Liver (tissue), 8 donors: ENCODE measurements at regions not wholly inside any gene's neighbourhood (a gene's known extent, or its start where the extent isn't known, plus 50 kb on each side); places are given as distances from the start of the nearest gene placed in this dataset.

ENCODE experiments used
- DNase-seq: peaks from one replicate; pipeline ENCODE4 v3.0.0-alpha.2; 2017; ENCODE audit warnings: low spot score
- H3K27ac ChIP-seq, 2 donors: one replicate each; pipeline ENCODE4 v1.7.0; 2013; ENCODE audit warnings: inconsistent platforms in 2 of 2, low read length in 2 of 2, control low read depth in 1 of 2, low read depth in 1 of 2, mild to moderate bottlenecking in 1 of 2
- H3K27me3 ChIP-seq, 4 donors: one replicate each; pipeline versions ENCODE4 v1.6.1 to v1.7.0; 2013; ENCODE audit warnings: low read length in 3 of 4, inconsistent platforms in 1 of 4, mild to moderate bottlenecking in 1 of 4, moderate library complexity in 1 of 4; ENCODE audit not compliant: control insufficient read depth in 4 of 4, insufficient read depth in 4 of 4
- H3K36me3 ChIP-seq, 4 donors: one replicate each; pipeline versions ENCODE4 v1.6.1 to v1.7.0; 2013; ENCODE audit warnings: low read length in 3 of 4, mild to moderate bottlenecking in 3 of 4, low read depth in 1 of 4, moderate library complexity in 1 of 4; ENCODE audit not compliant: control insufficient read depth in 4 of 4, insufficient read depth in 3 of 4
- H3K4me1 ChIP-seq, 4 donors: one replicate each; pipeline versions ENCODE4 v1.6.1 to v1.7.0; 2013; ENCODE audit warnings: low read length in 3 of 4, mild to moderate bottlenecking in 3 of 4, moderate library complexity in 1 of 4; ENCODE audit not compliant: control insufficient read depth in 4 of 4, insufficient read depth in 4 of 4
- H3K4me3 ChIP-seq, 3 donors: one replicate each; pipeline versions ENCODE4 v1.6.1 to v1.7.0; 2013; ENCODE audit warnings: low read length in 3 of 3, control low read depth in 1 of 3, low read depth in 1 of 3, mild to moderate bottlenecking in 1 of 3
- H3K9ac ChIP-seq, 2 donors: one replicate each; pipeline ENCODE4 v1.7.0; 2013; ENCODE audit warnings: low read length in 2 of 2, mild to moderate bottlenecking in 2 of 2, moderate library complexity in 2 of 2, control low read depth in 1 of 2, low read depth in 1 of 2
- H3K9me3 ChIP-seq, 4 donors: one replicate each; pipeline versions ENCODE4 v1.6.1 to v1.7.0; 2013; ENCODE audit warnings: low read length in 3 of 4; ENCODE audit not compliant: control insufficient read depth in 4 of 4
- EGR1 ChIP-seq, 2 donors: IDR thresholded peaks; 2 replicates each; pipeline ENCODE4 v1.6.1; 2016 to 2018; ENCODE audit warnings: antibody characterized with exemption in 2 of 2, low read depth in 2 of 2
- FOXA1 ChIP-seq: IDR thresholded peaks from 2 replicates; pipeline ENCODE4 v1.6.1; 2016; ENCODE audit warnings: antibody characterized with exemption
- FOXA2 ChIP-seq: IDR thresholded peaks from 2 replicates; pipeline ENCODE4 v1.6.1; 2016; ENCODE audit warnings: antibody characterized with exemption
- GABPA ChIP-seq, 2 donors: IDR thresholded peaks in 1 of 2; conservative IDR thresholded peaks in 1 of 2; 2 replicates each; pipeline ENCODE4 v1.6.1; 2016; ENCODE audit warnings: antibody characterized with exemption in 2 of 2, mild to moderate bottlenecking in 1 of 2, moderate library complexity in 1 of 2
- HNF4A ChIP-seq, 2 donors: conservative IDR thresholded peaks; 2 replicates each; pipeline ENCODE4 v1.6.1; 2016; ENCODE audit warnings: antibody characterized with exemption in 2 of 2, mild to moderate bottlenecking in 2 of 2
- HNF4G ChIP-seq: IDR thresholded peaks from 2 replicates; pipeline ENCODE4 v1.6.1; 2016; ENCODE audit warnings: antibody characterized with exemption
- JUND ChIP-seq, 2 donors: IDR thresholded peaks; 2 replicates each; pipeline ENCODE4 v1.6.1; 2016; ENCODE audit warnings: antibody characterized with exemption in 2 of 2
- MAX ChIP-seq: IDR thresholded peaks from 2 replicates; pipeline ENCODE4 v1.6.1; 2016; ENCODE audit warnings: antibody characterized with exemption
- NR2F2 ChIP-seq: IDR thresholded peaks from 2 replicates; pipeline ENCODE4 v1.6.1; 2016; ENCODE audit warnings: antibody characterized with exemption
- RAD21 ChIP-seq, 2 donors: IDR thresholded peaks; 2 replicates each; pipeline ENCODE4 v1.6.1; 2016; ENCODE audit warnings: antibody characterized with exemption in 2 of 2, mild to moderate bottlenecking in 2 of 2
- RXRA ChIP-seq, 2 donors: IDR thresholded peaks; 2 replicates each; pipeline ENCODE4 v1.6.1; 2017 to 2018; ENCODE audit warnings: antibody characterized with exemption in 2 of 2, mild to moderate bottlenecking in 1 of 2
- SP1 ChIP-seq: IDR thresholded peaks from 2 replicates; pipeline ENCODE4 v1.6.1; 2018; ENCODE audit warnings: antibody characterized with exemption, mild to moderate bottlenecking
- TAF1 ChIP-seq: conservative IDR thresholded peaks from 2 replicates; pipeline ENCODE4 v1.6.1; 2016; ENCODE audit warnings: antibody characterized with exemption, mild to moderate bottlenecking
- YY1 ChIP-seq: IDR thresholded peaks from 2 replicates; pipeline ENCODE4 v1.6.1; 2016; ENCODE audit warnings: antibody characterized with exemption, mild to moderate bottlenecking
- ZBTB33 ChIP-seq: IDR thresholded peaks from 2 replicates; pipeline ENCODE4 v1.6.1; 2016; ENCODE audit warnings: antibody characterized with exemption
- WGBS: extraction: QIAGEN DNeasy Blood & Tissue Kit; methylation state at CpG from one replicate; pipeline ENCODE4 v1.1.7; 2013; 5-methylcytosine and 5-hydroxymethylcytosine counted together
- TF ChIP-seq, protein P1 (sequence below): IDR thresholded peaks from 2 replicates; pipeline ENCODE4 v1.6.1; 2016; ENCODE audit warnings: antibody characterized with exemption
- TF ChIP-seq, protein P2 (sequence below): IDR thresholded peaks from 2 replicates; pipeline ENCODE4 v1.6.1; 2016; ENCODE audit warnings: antibody characterized with exemption, mild to moderate bottlenecking
- TF ChIP-seq, protein P3 (sequence below): fragments of 150-350 bp; IDR thresholded peaks from 2 replicates; pipeline ENCODE4 v1.5.1; 2017; ENCODE audit warnings: improper control_type of control experiment, low read depth, low read length; ENCODE audit not compliant: missing input control
- donor health status: healthy.
- donor health status: healthy.
- donor health status: healthy.
- donor health status: healthy.
- donor health status: healthy.

DNA sequence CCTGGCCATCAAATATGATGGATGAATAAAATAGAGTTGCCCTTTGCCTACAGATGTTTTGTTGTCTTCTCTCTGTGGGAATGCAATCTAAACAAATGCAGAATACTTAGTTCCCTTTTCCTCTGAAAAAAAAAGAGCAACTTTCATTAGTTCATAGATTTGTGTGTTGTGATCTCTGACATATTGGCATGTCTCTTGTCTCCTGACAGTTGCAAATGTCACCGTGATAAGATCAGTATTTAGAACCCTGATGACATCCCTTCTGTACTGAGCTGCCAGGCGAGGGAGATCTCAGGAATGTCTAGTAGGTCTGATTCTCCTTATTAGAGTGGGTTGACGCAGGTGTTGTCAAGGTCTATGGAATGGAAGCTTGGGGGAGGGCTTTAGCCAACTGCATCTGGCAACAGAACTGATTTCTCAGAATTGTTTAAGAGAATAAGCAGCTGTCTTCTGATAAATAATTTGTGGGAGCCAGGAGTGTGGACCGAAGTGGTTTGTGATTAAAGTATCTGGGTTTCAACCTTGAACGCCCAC lies 130.4 kb downstream of the GALR1 start:
- Histone ChIP-seq H3K9ac (no peak overlapping the region), H3K4me1 (no peaks in the 10 kb centered on the region), H3K4me3 (no peak overlapping the region), H3K27ac (no peak overlapping the region), H3K9me3 (no peaks in the 10 kb centered on the region), H3K36me3 (no peaks in the 10 kb centered on the region), H3K27me3 (peaks cover 0 to 6% (median 0%) of the 10 kb centered on the region in 4 donors)
- DNase-seq = no peak
- TF ChIP-seq SP1 (no peak), ZBTB33 (no peak), EGR1 (IDR thresholded peaks at IDR 0.05; ENCODE audit: low read depth in 2 of 2) (no peak), HNF4G (no peak), JUND (IDR thresholded peaks at IDR 0.05) (no peak), NR2F2 (no peak), RXRA (IDR thresholded peaks at IDR 0.05) (no peak), HNF4A (conservative IDR thresholded peaks at IDR 0.05) (no peak), FOXA2 (no peak), YY1 (no peak), GABPA (IDR thresholded peaks at IDR 0.05 in 1 of 2, conservative IDR thresholded peaks at IDR 0.05 in 1 of 2) (no peak), RAD21 (IDR thresholded peaks at IDR 0.05) (no peak), TAF1 (no peak), MAX (no peak), FOXA1 (no peak)
- TF ChIP-seq, protein P1, sequence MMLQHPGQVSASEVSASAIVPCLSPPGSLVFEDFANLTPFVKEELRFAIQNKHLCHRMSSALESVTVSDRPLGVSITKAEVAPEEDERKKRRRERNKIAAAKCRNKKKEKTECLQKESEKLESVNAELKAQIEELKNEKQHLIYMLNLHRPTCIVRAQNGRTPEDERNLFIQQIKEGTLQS = no peak
- TF ChIP-seq, protein P2, sequence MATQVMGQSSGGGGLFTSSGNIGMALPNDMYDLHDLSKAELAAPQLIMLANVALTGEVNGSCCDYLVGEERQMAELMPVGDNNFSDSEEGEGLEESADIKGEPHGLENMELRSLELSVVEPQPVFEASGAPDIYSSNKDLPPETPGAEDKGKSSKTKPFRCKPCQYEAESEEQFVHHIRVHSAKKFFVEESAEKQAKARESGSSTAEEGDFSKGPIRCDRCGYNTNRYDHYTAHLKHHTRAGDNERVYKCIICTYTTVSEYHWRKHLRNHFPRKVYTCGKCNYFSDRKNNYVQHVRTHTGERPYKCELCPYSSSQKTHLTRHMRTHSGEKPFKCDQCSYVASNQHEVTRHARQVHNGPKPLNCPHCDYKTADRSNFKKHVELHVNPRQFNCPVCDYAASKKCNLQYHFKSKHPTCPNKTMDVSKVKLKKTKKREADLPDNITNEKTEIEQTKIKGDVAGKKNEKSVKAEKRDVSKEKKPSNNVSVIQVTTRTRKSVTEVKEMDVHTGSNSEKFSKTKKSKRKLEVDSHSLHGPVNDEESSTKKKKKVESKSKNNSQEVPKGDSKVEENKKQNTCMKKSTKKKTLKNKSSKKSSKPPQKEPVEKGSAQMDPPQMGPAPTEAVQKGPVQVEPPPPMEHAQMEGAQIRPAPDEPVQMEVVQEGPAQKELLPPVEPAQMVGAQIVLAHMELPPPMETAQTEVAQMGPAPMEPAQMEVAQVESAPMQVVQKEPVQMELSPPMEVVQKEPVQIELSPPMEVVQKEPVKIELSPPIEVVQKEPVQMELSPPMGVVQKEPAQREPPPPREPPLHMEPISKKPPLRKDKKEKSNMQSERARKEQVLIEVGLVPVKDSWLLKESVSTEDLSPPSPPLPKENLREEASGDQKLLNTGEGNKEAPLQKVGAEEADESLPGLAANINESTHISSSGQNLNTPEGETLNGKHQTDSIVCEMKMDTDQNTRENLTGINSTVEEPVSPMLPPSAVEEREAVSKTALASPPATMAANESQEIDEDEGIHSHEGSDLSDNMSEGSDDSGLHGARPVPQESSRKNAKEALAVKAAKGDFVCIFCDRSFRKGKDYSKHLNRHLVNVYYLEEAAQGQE = no peak
- WGBS = 60% methylated on average over 5 of the region's 5 CpGs

DNA sequence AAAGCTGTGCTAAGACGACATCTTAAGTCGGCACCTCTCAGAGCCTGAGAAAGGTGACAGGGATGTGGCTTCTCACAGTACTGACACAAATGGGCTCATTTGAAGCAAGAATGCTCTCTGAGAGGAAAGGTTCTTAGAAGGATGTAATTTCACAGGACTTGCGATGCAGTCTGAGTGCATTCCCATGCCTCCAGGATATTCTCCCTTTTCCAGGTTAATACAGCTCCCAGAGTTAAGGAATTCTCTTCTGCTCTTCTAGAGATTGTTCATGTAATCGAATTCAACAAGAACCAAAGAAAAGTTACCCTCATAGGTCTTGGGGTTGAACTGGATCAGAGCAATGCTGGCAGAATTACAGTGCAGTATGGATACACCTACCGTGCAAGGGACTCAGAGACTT lies 131.0 kb downstream of the GALR1 start:
- no peaks in the 10 kb centered on the region for H3K36me3 ChIP-seq
- no peak overlapping the region for H3K9ac ChIP-seq
- no peak for DNase-seq
- H3K4me1 ChIP-seq = no peaks in the 10 kb centered on the region
- WGBS = 79% methylated on average over 5 of the region's 5 CpGs
- peaks cover 0 to 6% (median 0%) of the 10 kb centered on the region in 4 donors for H3K27me3 ChIP-seq
- H3K9me3 ChIP-seq = no peaks in the 10 kb centered on the region
- H3K4me3 ChIP-seq = no peak overlapping the region
- no peak overlapping the region for H3K27ac ChIP-seq
- no peak for TF ChIP-seq SP1
- TF ChIP-seq RAD21 (IDR thresholded peaks at IDR 0.05) = no peak
- TF ChIP-seq FOXA1 = no peak
- no peak for TF ChIP-seq ZBTB33
- TF ChIP-seq, protein P2 = no peak
- TF ChIP-seq, protein P1 = no peak
- no peak for TF ChIP-seq TAF1
- no peak for TF ChIP-seq YY1
- TF ChIP-seq, protein P3, sequence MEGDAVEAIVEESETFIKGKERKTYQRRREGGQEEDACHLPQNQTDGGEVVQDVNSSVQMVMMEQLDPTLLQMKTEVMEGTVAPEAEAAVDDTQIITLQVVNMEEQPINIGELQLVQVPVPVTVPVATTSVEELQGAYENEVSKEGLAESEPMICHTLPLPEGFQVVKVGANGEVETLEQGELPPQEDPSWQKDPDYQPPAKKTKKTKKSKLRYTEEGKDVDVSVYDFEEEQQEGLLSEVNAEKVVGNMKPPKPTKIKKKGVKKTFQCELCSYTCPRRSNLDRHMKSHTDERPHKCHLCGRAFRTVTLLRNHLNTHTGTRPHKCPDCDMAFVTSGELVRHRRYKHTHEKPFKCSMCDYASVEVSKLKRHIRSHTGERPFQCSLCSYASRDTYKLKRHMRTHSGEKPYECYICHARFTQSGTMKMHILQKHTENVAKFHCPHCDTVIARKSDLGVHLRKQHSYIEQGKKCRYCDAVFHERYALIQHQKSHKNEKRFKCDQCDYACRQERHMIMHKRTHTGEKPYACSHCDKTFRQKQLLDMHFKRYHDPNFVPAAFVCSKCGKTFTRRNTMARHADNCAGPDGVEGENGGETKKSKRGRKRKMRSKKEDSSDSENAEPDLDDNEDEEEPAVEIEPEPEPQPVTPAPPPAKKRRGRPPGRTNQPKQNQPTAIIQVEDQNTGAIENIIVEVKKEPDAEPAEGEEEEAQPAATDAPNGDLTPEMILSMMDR = no peak
- TF ChIP-seq EGR1 (IDR thresholded peaks at IDR 0.05; ENCODE audit: low read depth in 2 of 2) = no peak
- TF ChIP-seq HNF4G = no peak
- TF ChIP-seq HNF4A (conservative IDR thresholded peaks at IDR 0.05) = no peak
- no peak for TF ChIP-seq JUND (IDR thresholded peaks at IDR 0.05)
